ENCODE measurements at regions not wholly inside any gene's neighbourhood (a gene's known extent, or its start where the extent isn't known, plus 50 kb on each side); places are given as distances from the start of the nearest gene placed in this dataset.
"Not testable (repeated sequence)": the region's sequence is repeated elsewhere in the genome, so short reads cannot be mapped to it uniquely, and the experiment has no call there.

DNA sequence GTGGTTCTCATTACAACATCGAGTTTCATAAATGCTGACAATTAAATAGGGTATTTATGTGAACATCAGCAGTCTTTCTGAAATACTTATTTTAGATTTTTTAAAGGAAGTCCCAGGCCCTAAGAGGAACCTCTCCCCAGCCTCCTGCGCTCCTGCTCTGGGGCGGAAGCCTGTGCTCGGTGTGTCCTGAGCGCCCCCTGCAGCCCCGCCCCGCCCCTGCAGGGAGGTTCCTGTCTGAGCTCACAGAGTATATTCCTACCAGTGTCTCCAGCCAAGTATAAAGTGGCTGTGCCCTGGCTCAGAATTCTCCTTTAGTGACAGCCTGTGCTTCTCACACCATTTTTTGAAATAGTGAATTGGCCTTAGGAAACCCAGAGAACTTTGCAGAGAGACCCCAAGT is 567.9 kb downstream of the GOLGA6L6 start:
- DNase-seq = no peak

DNA sequence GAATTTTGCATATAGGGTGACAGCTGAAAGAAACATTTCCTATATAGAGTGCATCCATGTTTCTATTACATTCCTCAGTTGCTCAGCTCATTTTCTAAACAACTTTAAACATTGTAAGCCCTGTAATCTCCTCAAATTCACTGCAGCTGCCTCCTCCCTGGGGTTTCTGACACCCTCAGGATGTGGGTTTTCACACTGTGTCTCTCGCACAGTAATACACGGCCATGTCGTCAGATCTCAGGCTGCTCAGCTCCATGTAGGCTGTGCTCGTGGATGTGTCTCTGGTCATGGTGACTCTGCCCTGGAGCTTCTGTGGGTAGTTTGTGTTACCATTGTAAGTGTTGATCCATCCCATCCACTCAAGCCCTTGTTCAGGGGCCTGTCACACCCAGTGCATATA is 569.0 kb downstream of the GOLGA6L6 start:
- not testable (repeated sequence) for DNase-seq

GRCh38 chr15:19965574-19965973 is 576.0 kb downstream of the GOLGA6L6 start:
- DNase-seq = not testable (repeated sequence)

DNA sequence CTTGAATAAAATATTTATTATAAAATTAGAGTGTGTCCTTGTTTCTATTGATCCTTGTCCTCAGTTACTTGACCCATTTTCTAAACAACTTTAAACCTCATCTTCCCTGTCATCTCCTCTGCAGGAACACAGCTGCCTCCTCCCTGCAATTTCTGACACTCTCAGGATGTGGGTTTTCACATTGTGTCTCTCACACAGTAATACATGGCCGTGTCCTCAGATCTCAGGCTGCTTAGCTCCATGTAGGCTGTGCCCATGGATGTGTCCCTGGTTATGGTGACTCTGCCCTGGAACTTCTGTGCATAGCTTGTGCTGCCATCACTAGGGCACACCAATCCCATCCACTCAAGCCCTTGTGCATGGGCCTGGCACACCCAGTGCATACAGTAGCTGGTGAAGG is 577.1 kb downstream of the GOLGA6L6 start:
- not testable (repeated sequence) for DNase-seq

DNA sequence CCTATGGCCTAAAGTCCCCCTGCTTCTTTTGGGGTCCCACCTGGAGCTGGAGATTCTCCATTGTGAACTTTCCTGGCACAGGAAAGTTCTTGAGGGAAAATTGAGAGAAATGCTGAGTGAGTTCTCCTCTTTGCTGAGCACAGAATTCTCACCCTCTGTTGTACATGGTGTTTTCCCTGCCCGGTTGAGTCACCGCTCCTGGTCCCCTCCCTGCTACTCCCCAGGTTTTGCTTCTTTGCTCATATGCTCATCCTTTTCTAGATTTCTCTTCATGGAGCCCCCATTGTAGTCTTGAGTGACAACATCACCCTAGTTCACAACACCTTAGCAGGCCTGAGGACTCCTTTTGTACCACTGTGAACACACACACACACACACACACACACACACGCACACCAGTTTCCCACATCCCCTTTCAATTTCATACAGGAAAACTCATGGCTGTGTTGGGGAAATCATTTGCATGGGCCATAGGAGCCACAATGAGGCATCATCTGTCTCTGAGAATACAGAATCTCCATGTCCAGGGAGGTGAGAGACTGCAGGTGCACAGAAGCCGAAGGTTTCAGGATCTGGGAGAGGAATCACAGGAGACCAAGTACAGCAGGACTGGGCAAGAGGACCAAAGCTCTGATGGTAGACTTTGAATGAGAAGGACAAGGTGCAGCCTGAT is 585.3 kb downstream of the GOLGA6L6 start:
- no peak for DNase-seq

DNA sequence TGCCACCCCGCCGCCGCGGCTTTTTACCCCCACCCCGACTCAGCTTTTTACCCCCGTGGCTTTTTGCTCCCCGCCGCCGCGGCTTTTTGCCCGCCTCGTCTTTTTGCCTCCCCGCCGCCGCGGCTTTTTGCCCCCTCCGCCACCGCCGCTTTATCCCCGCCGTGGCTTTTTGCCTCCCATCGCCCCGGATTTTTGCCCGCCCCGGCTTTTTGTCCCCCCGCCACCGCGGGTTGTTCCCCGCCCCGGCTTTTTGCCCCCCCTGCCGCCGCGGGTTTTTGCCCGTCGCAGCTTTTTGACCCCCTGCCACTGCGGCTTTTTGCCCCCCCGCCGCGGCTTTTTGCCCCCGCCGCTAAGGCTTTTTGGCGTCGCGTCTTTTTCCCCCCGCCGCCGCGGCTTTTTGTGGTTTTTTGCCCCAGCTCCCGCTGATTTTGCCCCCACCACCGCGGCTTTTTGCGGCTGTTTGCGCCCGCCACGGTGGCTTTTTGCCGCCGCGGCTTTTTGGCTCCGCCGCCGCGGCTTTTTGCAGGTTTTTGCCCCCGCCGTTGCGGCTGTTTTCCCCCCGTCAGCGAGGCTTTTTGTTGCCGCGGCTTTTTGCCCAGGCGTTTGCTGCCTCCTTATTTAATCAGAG is 597.2 kb downstream of the GOLGA6L6 start:
- no peak for DNase-seq

DNA sequence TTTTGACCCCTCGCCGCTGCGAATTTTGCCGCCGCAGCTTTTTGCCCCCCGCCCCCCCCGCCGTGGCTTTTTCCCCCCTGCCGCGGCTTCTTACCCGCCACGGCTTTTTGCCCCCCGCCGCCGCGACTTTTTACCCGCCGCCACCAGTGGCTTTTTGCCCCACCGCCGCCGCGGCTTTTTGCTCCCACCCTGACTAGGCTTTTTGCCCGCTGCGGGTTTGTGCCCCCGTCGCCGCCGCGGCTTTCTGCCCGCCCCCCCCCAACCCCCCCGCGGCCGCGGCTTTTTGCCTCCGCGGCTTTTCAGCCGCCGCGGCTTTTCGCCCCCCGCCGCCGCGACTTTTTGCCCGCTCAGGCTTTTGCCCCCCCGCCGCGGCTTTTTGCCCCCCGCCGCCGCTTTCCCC is 598.1 kb downstream of the GOLGA6L6 start:
- DNase-seq = no peak

- DNase-seq = not testable (repeated sequence)
Measured at GRCh38 chr15:19903281-19903680, 638.3 kb downstream of the GOLGA6L6 start.

- not testable (repeated sequence) for DNase-seq
Measured at GRCh38 chr15:19902388-19902787, 639.2 kb downstream of the GOLGA6L6 start.

- DNase-seq = not testable (repeated sequence)
Measured at GRCh38 chr15:19901414-19901813, 640.2 kb downstream of the GOLGA6L6 start.

DNA sequence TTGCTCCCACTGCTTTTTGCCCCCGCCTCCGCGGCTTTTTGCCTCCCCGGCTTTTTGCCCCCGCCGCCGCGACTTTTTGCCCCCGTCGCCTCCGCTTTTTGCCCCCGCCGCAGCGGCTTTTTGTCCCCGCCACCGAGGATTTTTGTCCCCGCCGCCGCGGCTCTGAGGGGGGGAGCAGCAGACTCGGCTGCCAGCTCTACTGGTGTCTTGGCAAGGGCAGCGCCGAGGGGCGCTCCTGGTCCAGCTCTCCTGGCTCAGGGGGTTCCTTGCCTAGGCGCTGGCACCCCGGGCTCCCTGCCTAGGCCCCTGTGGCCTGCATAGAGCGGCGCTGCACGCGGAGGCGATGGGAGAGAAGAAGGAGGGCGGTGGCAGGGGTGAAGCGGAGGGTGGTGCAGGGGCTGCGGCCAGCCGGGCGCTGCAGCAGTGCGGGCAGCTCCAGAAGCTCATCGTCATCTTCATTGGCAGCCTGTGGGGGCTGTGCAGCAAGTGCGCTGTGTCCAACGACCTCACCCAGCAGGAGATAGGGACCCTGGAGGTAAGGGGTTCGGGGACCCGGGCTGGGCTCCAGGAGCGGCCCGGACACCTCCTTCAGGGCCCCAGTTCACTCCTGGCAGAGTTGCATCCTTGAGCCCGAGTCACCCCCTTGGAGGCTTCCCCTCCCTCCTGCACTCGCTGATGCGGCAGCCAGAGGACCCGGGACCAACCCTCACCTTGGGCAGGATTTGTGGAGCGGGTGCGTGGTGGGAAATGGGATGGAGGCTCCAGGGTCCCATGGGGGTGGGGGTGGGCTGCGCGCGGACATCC is 642.4 kb downstream of the GOLGA6L6 start:
- DNase-seq = no peak

DNA sequence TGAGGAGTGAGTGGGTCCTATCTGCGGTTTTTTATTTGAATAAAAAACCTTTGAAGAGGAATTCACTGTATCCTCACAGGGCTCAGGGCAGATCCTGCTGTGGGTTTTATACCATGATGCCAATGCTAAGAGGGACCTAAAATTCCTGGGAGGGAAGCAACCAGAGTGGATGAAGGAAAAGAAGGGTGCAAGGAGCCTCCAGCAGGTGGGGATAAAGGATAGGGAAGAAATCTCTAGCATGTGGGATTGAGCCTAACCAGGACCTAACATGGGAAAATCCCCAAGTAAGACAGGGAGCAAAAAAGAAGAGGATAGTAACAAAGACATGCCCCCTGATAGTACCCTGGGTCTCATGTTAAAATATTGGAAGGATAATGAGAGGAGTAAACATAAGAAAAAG is 652.8 kb downstream of the GOLGA6L6 start:
- DNase-seq = not testable (repeated sequence)

DNA sequence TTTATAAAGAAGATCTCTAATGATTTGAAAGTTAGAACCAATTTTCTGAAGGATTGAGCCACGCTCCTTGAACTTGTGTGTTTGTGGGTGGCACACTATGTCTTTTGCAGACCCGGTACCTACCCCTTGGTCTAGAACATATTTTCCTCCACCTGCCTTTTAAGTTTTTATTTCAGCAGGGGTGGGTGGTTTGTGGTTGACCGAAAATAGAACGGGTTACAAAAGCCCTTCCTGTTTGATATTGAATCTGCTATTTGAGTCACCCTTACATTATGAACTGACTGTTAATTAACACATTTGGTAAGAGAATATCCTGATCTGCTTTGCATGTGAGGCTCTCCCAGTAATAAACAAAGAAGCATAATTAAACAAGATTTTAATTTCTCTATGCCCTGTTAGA is 697.5 kb downstream of the GOLGA6L6 start:
- DNase-seq = not testable (repeated sequence)

Data from CD4-positive, alpha-beta T cell treated with Interleukin-12 subunit alpha and Interleukin-12 subunit beta, for 1 hour (primary cell).